Duodenal mucosa (tissue), 2 donors: ENCODE measurements at regions not wholly inside any gene's neighbourhood (a gene's known extent, or its start where the extent isn't known, plus 50 kb on each side); places are given as distances from the start of the nearest gene placed in this dataset.
"Not testable (repeated sequence)": the region's sequence is repeated elsewhere in the genome, so short reads cannot be mapped to it uniquely, and the experiment has no call there.

Experiments used
- H3K27ac ChIP-seq: one replicate; pipeline ENCODE4 v1.7.0; 2013; ENCODE audit warnings: low read depth, low read length
- H3K27me3 ChIP-seq, 2 donors: one replicate each; pipeline ENCODE4 v1.7.0; 2013; ENCODE audit warnings: low read length in 2 of 2, control low read depth in 1 of 2; ENCODE audit not compliant: insufficient read depth in 2 of 2, control insufficient read depth in 1 of 2
- H3K36me3 ChIP-seq, 2 donors: one replicate each; pipeline ENCODE4 v1.7.0; 2013; ENCODE audit warnings: low read length in 2 of 2, control low read depth in 1 of 2; ENCODE audit not compliant: insufficient read depth in 2 of 2, control insufficient read depth in 1 of 2
- H3K4me1 ChIP-seq, 2 donors: one replicate each; pipeline ENCODE4 v1.7.0; 2013; ENCODE audit warnings: low read length in 2 of 2, control low read depth in 1 of 2; ENCODE audit not compliant: insufficient read depth in 2 of 2, control insufficient read depth in 1 of 2
- H3K4me3 ChIP-seq, 2 donors: one replicate each; pipeline ENCODE4 v1.7.0; 2013; ENCODE audit warnings: low read length in 2 of 2, low read depth in 1 of 2
- H3K9ac ChIP-seq, 2 donors: one replicate each; pipeline ENCODE4 v1.7.0; 2013; ENCODE audit warnings: low read length in 2 of 2, low read depth in 1 of 2
- H3K9me3 ChIP-seq, 2 donors: one replicate each; pipeline ENCODE4 v1.7.0; 2013; ENCODE audit warnings: low read length in 2 of 2, control low read depth in 1 of 2; ENCODE audit not compliant: control insufficient read depth in 1 of 2

GRCh38 chr13:73808318-73808717 is 325.9 kb downstream of the KLF12 start:
- H3K4me3 ChIP-seq, result no peak overlapping the region
- no peak overlapping the region for H3K9ac ChIP-seq
- H3K36me3 ChIP-seq, result peaks cover 0 to 3% of the 10 kb centered on the region in 2 donors
- H3K27ac ChIP-seq, result no peak overlapping the region
- no peaks in the 10 kb centered on the region for H3K27me3 ChIP-seq
- H3K9me3 ChIP-seq, result no peaks in the 10 kb centered on the region
- no peaks in the 10 kb centered on the region for H3K4me1 ChIP-seq

- H3K4me1 ChIP-seq, H3K9ac ChIP-seq, H3K27ac ChIP-seq, H3K36me3 ChIP-seq, H3K27me3 ChIP-seq, H3K4me3 ChIP-seq, H3K9me3 ChIP-seq: not testable (repeated sequence)
Observed at GRCh38 chr13:73805326-73805958, 328.8 kb downstream of the KLF12 start.

GRCh38 chr13:73803997-73804396 is 330.2 kb downstream of the KLF12 start:
- H3K4me1 ChIP-seq, result no peaks in the 10 kb centered on the region

GRCh38 chr13:73800011-73800410 is 334.2 kb downstream of the KLF12 start:
- Histone ChIP-seq H3K27me3 (no peaks in the 10 kb centered on the region), H3K4me3 (no peak overlapping the region), H3K27ac (no peak overlapping the region), H3K9me3 (no peaks in the 10 kb centered on the region), H3K4me1 (no peaks in the 10 kb centered on the region), H3K9ac (no peak overlapping the region), H3K36me3 (no peaks in the 10 kb centered on the region)

More at GRCh38 chr13:73803997-73804396, 330.2 kb downstream of the KLF12 start:
- Histone ChIP-seq H3K27me3 (no peaks in the 10 kb centered on the region), H3K27ac (no peak overlapping the region), H3K36me3 (no peaks in the 10 kb centered on the region), H3K9me3 (no peaks in the 10 kb centered on the region), H3K9ac (no peak overlapping the region), H3K4me3 (no peak overlapping the region)

GRCh38 chr13:73794755-73795154 is 339.4 kb downstream of the KLF12 start:
- Histone ChIP-seq H3K9me3 (no peaks in the 10 kb centered on the region), H3K4me3 (no peak overlapping the region), H3K4me1 (no peaks in the 10 kb centered on the region), H3K27ac (no peak overlapping the region), H3K27me3 (no peaks in the 10 kb centered on the region), H3K9ac (no peak overlapping the region), H3K36me3 (no peaks in the 10 kb centered on the region)

GRCh38 chr13:73793361-73793760 is 340.8 kb downstream of the KLF12 start:
- Histone ChIP-seq H3K9me3 (no peaks in the 10 kb centered on the region), H3K36me3 (no peaks in the 10 kb centered on the region), H3K27me3 (no peaks in the 10 kb centered on the region), H3K4me3 (no peak overlapping the region), H3K4me1 (no peaks in the 10 kb centered on the region), H3K27ac (no peak overlapping the region), H3K9ac (no peak overlapping the region)

- no peaks in the 10 kb centered on the region for H3K4me1 ChIP-seq
- no peaks in the 10 kb centered on the region for H3K36me3 ChIP-seq
- no peaks in the 10 kb centered on the region for H3K9me3 ChIP-seq
- no peak overlapping the region for H3K27ac ChIP-seq
- H3K4me3 ChIP-seq, result no peak overlapping the region
- H3K9ac ChIP-seq, result no peak overlapping the region
- no peaks in the 10 kb centered on the region for H3K27me3 ChIP-seq
Observed at GRCh38 chr13:73792796-73793195, 341.4 kb downstream of the KLF12 start.

- no peaks in the 10 kb centered on the region for H3K27me3 ChIP-seq
- no peaks in the 10 kb centered on the region for H3K4me1 ChIP-seq
- H3K9ac ChIP-seq, result no peak overlapping the region
- no peak overlapping the region for H3K27ac ChIP-seq
- H3K36me3 ChIP-seq, result no peaks in the 10 kb centered on the region
- no peaks in the 10 kb centered on the region for H3K9me3 ChIP-seq
- H3K4me3 ChIP-seq, result no peak overlapping the region
Observed at GRCh38 chr13:73782450-73783449, 351.5 kb downstream of the KLF12 start.

GRCh38 chr13:73781384-73781783 is 352.8 kb downstream of the KLF12 start:
- H3K9me3 ChIP-seq, result no peaks in the 10 kb centered on the region
- no peaks in the 10 kb centered on the region for H3K27me3 ChIP-seq
- no peaks in the 10 kb centered on the region for H3K4me1 ChIP-seq
- no peak overlapping the region for H3K27ac ChIP-seq
- no peak overlapping the region for H3K4me3 ChIP-seq
- no peak overlapping the region for H3K9ac ChIP-seq
- H3K36me3 ChIP-seq, result no peaks in the 10 kb centered on the region

GRCh38 chr13:73779881-73780280 is 354.3 kb downstream of the KLF12 start:
- Histone ChIP-seq H3K9ac (no peak overlapping the region), H3K4me1 (no peaks in the 10 kb centered on the region), H3K27me3 (no peaks in the 10 kb centered on the region), H3K27ac (no peak overlapping the region), H3K36me3 (no peaks in the 10 kb centered on the region), H3K4me3 (no peak overlapping the region), H3K9me3 (no peaks in the 10 kb centered on the region)
